Cardiac fibroblast (primary cell): ENCODE measurements at regions not wholly inside any gene's neighbourhood (a gene's known extent, or its start where the extent isn't known, plus 50 kb on each side); places are given as distances from the start of the nearest gene placed in this dataset.

ENCODE experiments used
- DNase-seq, 2 donors: peaks; one replicate each; pipeline versions ENCODE4 v3.0.0 to v3.0.0-alpha.2; 2010; ENCODE audit warnings: low read depth in 2 of 2
- H3K4me3 ChIP-seq, 2 donors: replicated peaks in 1 of 2; 1 replicate in 1 of 2; 2 replicates in 1 of 2; pipeline ENCODE4 v1.5.1; 2011; ENCODE audit warnings: low read depth in 2 of 2, low read length in 2 of 2, mild to moderate bottlenecking in 2 of 2, moderate library complexity in 1 of 2
- CTCF ChIP-seq: IDR thresholded peaks from one replicate; pipeline ENCODE4 v1.5.1; 2011; ENCODE audit warnings: low read depth, mild to moderate bottlenecking, low read length, inconsistent platforms

GRCh38 chr5:161051920-161052500, 200.0 kb upstream of the ATP10B start:
- no peak overlapping the region for H3K4me3 ChIP-seq
- TF ChIP-seq CTCF, result no peak
- no peak for DNase-seq

DNA sequence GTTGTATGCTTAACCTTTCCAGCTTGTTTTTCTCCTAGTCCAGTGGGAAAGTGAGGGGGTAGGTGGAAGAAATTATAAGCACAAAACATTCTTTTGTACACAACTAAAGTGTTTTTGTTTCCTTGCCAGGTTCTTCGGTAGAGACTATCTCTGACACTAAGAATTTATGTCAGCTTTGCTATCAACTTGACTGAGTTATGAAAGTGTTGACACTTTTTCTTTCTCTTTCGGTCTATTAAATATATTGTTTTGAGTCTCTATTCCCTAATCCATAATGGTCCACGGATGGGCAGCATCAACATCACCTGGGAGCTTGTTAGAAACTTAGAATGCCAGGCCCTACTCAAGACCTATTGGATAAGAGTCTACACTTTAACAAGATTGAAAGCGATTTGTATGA, 195.0 kb upstream of the ATP10B start:
- no peak overlapping the region for H3K4me3 ChIP-seq
- no peak for TF ChIP-seq CTCF

DNA sequence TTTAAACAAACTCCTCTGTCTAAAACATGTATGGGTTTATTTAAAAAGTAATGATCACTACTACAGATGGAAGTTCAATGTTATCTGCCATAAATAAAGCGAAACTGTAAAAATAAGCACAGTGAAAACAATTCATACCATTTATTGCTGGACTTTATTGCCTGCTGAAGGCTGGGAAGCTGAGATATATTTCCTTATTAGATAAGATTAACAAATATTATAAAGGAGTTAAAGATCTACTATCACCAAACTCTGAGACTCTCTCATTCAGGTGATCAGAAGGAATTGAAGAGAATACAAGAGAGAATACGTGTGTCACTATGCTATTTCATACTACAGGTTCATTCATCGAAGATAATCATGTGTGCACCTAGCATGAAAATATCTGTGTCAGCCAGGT, 190.9 kb upstream of the ATP10B start:
- no peak overlapping the region for H3K4me3 ChIP-seq
- no peak for TF ChIP-seq CTCF
- no peak for DNase-seq

More for the DNA sequence above, 195.0 kb upstream of the ATP10B start:
- DNase-seq, result no peak

DNA sequence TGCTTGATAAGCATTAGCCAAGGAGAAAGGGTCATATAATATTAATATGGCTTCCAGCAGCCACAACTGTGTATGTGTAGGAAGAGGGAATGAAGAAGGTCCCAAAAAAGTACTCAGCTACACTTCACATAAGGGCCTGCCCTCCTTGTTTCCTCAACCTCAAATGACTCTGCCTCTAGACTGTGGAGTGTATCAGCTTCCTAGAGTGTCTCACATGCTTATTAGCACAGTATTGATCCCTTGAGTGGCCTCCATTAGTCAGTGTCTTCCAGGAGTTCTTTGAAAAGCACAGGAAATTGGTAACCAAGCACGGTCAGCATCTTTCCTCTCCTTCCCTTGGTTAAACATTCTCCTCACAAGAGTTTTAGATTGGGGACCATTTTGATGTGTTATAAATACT, 190.4 kb upstream of the ATP10B start:
- no peak overlapping the region for H3K4me3 ChIP-seq
- no peak for DNase-seq
- no peak for TF ChIP-seq CTCF

- no peak for TF ChIP-seq CTCF
- no peak overlapping the region for H3K4me3 ChIP-seq
- no peak for DNase-seq
Observed at GRCh38 chr5:161040818-161041217, 188.8 kb upstream of the ATP10B start.

DNA sequence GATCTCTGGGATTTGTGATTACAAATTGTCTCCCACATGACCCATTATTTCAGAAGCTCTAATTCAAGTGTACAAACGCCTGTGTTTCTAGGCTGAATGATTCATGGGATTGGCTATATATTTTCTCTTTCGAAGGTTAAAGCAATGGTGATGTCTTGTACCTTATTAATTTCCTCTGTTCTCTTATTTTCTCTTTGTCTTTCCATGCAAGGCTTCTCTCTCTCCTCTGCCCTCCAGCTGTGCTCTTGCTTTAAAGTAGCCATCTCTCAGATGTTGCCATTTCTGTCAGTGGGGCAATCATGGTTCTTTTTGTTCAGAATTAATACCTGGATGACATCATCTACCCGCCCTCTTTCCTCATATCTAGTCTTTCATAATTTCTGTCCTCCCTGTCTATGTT, 184.3 kb upstream of the ATP10B start:
- no peak for DNase-seq
- no peak for TF ChIP-seq CTCF
- H3K4me3 ChIP-seq, result no peak overlapping the region

DNA sequence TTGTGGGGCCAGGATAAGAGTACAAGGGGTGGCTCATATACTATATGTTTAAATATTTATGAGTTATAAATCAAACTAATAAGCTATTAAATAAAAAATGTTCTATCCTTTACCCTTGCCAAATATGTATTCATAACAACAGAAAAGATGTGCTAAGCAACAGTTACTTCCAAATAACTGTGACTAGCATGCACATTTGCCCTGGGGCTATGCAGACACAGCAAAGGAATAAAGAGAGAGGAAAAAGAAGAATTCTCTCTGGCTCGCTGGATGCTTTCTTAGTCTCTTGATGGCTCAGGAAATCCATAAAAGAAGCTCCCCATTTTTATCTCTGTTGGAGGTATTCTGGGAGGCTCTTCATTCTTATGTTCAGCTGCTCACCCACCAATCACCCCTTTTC, 182.4 kb upstream of the ATP10B start:
- TF ChIP-seq CTCF, result no peak
- no peak for DNase-seq
- H3K4me3 ChIP-seq, result no peak overlapping the region
